ENCODE measurements at regions not wholly inside any gene's neighbourhood (a gene's known extent, or its start where the extent isn't known, plus 50 kb on each side); places are given as distances from the start of the nearest gene placed in this dataset.

GRCh38 chr13:47252627-47253026 lies 355.8 kb upstream of the HTR2A start:
- Mint-ChIP-seq H3K27me3 (no peaks in the 10 kb centered on the region), H3K27ac (no peak overlapping the region), H3K9me3 (no peaks in the 10 kb centered on the region), H3K4me1 (ENCODE audit: low read depth) (no peaks in the 10 kb centered on the region), H3K36me3 (no peaks in the 10 kb centered on the region), H3K4me3 (no peak overlapping the region)
- no peak for DNase-seq
- CTCF ChIA-PET = no interaction called here
- POLR2A ChIA-PET = no interaction called here
- intact Hi-C loops (cut with micrococcal nuclease) = no loop called here

GRCh38 chr13:47251771-47252170 lies 354.9 kb upstream of the HTR2A start:
- Mint-ChIP-seq H3K27me3 (no peaks in the 10 kb centered on the region), H3K36me3 (no peaks in the 10 kb centered on the region), H3K27ac (no peak overlapping the region), H3K9me3 (no peaks in the 10 kb centered on the region), H3K4me3 (no peak overlapping the region), H3K4me1 (ENCODE audit: low read depth) (no peaks in the 10 kb centered on the region)
- ChIA-PET POLR2A (no interaction called here), CTCF (no interaction called here)
- DNase-seq = no peak
- intact Hi-C loops (cut with micrococcal nuclease) = no loop called here

GRCh38 chr13:47250146-47250545 lies 353.3 kb upstream of the HTR2A start:
- no peaks in the 10 kb centered on the region for H3K27me3 Mint-ChIP-seq
- intact Hi-C loops (cut with micrococcal nuclease) = no loop called here
- H3K4me3 Mint-ChIP-seq = no peak overlapping the region
- DNase-seq = no peak
- POLR2A ChIA-PET = no interaction called here
- H3K27ac Mint-ChIP-seq = no peak overlapping the region
- H3K4me1 Mint-ChIP-seq (ENCODE audit: low read depth) = no peaks in the 10 kb centered on the region
- no peaks in the 10 kb centered on the region for H3K36me3 Mint-ChIP-seq
- CTCF ChIA-PET = no interaction called here
- H3K9me3 Mint-ChIP-seq = no peaks in the 10 kb centered on the region

GRCh38 chr13:47249266-47249665 lies 352.4 kb upstream of the HTR2A start:
- no peak for DNase-seq
- ChIA-PET POLR2A (no interaction called here), CTCF (no interaction called here)
- Mint-ChIP-seq H3K27me3 (no peaks in the 10 kb centered on the region), H3K27ac (no peak overlapping the region), H3K4me1 (ENCODE audit: low read depth) (no peaks in the 10 kb centered on the region), H3K4me3 (no peak overlapping the region), H3K9me3 (no peaks in the 10 kb centered on the region), H3K36me3 (no peaks in the 10 kb centered on the region)
- intact Hi-C loops (cut with micrococcal nuclease) = no loop called here

GRCh38 chr13:47241446-47241845 lies 344.6 kb upstream of the HTR2A start:
- Mint-ChIP-seq H3K27ac (no peak overlapping the region), H3K27me3 (no peaks in the 10 kb centered on the region), H3K9me3 (no peaks in the 10 kb centered on the region), H3K4me1 (ENCODE audit: low read depth) (no peaks in the 10 kb centered on the region), H3K4me3 (no peak overlapping the region), H3K36me3 (no peaks in the 10 kb centered on the region)
- no peak for DNase-seq
- intact Hi-C loops (cut with micrococcal nuclease) = no loop called here
- CTCF ChIA-PET = no interaction called here
- POLR2A ChIA-PET = no interaction called here

GRCh38 chr13:47239025-47239424 lies 342.2 kb upstream of the HTR2A start:
- H3K27ac Mint-ChIP-seq = no peak overlapping the region
- POLR2A ChIA-PET = no interaction called here

GRCh38 chr13:47237571-47237970 lies 340.7 kb upstream of the HTR2A start:
- no peak overlapping the region for H3K27ac Mint-ChIP-seq
- no peaks in the 10 kb centered on the region for H3K27me3 Mint-ChIP-seq
- no peak for DNase-seq
- H3K4me1 Mint-ChIP-seq (ENCODE audit: low read depth) = no peaks in the 10 kb centered on the region
- intact Hi-C loops (cut with micrococcal nuclease) = no loop called here
- CTCF ChIA-PET = no interaction called here
- no peak overlapping the region for H3K4me3 Mint-ChIP-seq
- POLR2A ChIA-PET = no interaction called here
- no peaks in the 10 kb centered on the region for H3K9me3 Mint-ChIP-seq
- H3K36me3 Mint-ChIP-seq = no peaks in the 10 kb centered on the region

More at GRCh38 chr13:47239025-47239424, 342.2 kb upstream of the HTR2A start:
- Mint-ChIP-seq H3K27me3 (no peaks in the 10 kb centered on the region), H3K9me3 (no peaks in the 10 kb centered on the region), H3K36me3 (no peaks in the 10 kb centered on the region), H3K4me1 (ENCODE audit: low read depth) (no peaks in the 10 kb centered on the region), H3K4me3 (no peak overlapping the region)
- CTCF ChIA-PET = no interaction called here
- intact Hi-C loops (cut with micrococcal nuclease) = no loop called here
- no peak for DNase-seq

GRCh38 chr13:47233734-47234133 lies 336.9 kb upstream of the HTR2A start:
- no peak overlapping the region for H3K4me3 Mint-ChIP-seq
- POLR2A ChIA-PET = no interaction called here
- H3K36me3 Mint-ChIP-seq = no peaks in the 10 kb centered on the region
- H3K27me3 Mint-ChIP-seq = no peaks in the 10 kb centered on the region
- H3K4me1 Mint-ChIP-seq (ENCODE audit: low read depth) = no peaks in the 10 kb centered on the region
- CTCF ChIA-PET = no interaction called here
- no peak for DNase-seq
- peaks cover 10% of the 10 kb centered on the region for H3K9me3 Mint-ChIP-seq
- intact Hi-C loops (cut with micrococcal nuclease) = no loop called here
- H3K27ac Mint-ChIP-seq = no peak overlapping the region

- Mint-ChIP-seq H3K27ac (no peak overlapping the region), H3K9me3 (peaks cover 10% of the 10 kb centered on the region), H3K36me3 (no peaks in the 10 kb centered on the region), H3K4me1 (ENCODE audit: low read depth) (no peaks in the 10 kb centered on the region), H3K27me3 (no peaks in the 10 kb centered on the region), H3K4me3 (no peak overlapping the region)
- DNase-seq = no peak
- ChIA-PET CTCF (no interaction called here), POLR2A (no interaction called here)
- intact Hi-C loops (cut with micrococcal nuclease) = no loop called here
Measured at GRCh38 chr13:47232516-47232915, 335.7 kb upstream of the HTR2A start.

GRCh38 chr13:47230155-47230554 lies 333.3 kb upstream of the HTR2A start:
- ChIA-PET POLR2A (no interaction called here), CTCF (no interaction called here)
- intact Hi-C loops (cut with micrococcal nuclease) = no loop called here
- no peak for DNase-seq
- H3K27ac Mint-ChIP-seq = no peak overlapping the region
- H3K4me1 Mint-ChIP-seq (ENCODE audit: low read depth) = no peaks in the 10 kb centered on the region
- no peaks in the 10 kb centered on the region for H3K27me3 Mint-ChIP-seq
- no peaks in the 10 kb centered on the region for H3K36me3 Mint-ChIP-seq
- H3K9me3 Mint-ChIP-seq = peaks cover 10% of the 10 kb centered on the region
- H3K4me3 Mint-ChIP-seq = no peak overlapping the region

- intact Hi-C loops (cut with micrococcal nuclease) = no loop called here
- Mint-ChIP-seq H3K4me3 (no peak overlapping the region), H3K36me3 (no peaks in the 10 kb centered on the region), H3K4me1 (ENCODE audit: low read depth) (no peaks in the 10 kb centered on the region), H3K27me3 (no peaks in the 10 kb centered on the region), H3K9me3 (peaks cover 10% of the 10 kb centered on the region), H3K27ac (no peak overlapping the region)
- ChIA-PET POLR2A (no interaction called here), CTCF (no interaction called here)
- no peak for DNase-seq
Measured at GRCh38 chr13:47226516-47226915, 329.7 kb upstream of the HTR2A start.

GRCh38 chr13:47220453-47221140 lies 323.7 kb upstream of the HTR2A start:
- no peaks in the 10 kb centered on the region for H3K27me3 Mint-ChIP-seq
- ChIA-PET POLR2A (no interaction called here), CTCF (no interaction called here)
- no peaks in the 10 kb centered on the region for H3K4me1 Mint-ChIP-seq (ENCODE audit: low read depth)
- intact Hi-C loops (cut with micrococcal nuclease) = no loop called here
- H3K27ac Mint-ChIP-seq = no peak overlapping the region
- no peak for DNase-seq
- no peaks in the 10 kb centered on the region for H3K36me3 Mint-ChIP-seq
- no peak overlapping the region for H3K4me3 Mint-ChIP-seq
- no peaks in the 10 kb centered on the region for H3K9me3 Mint-ChIP-seq

- intact Hi-C loops (cut with micrococcal nuclease) = no loop called here
- DNase-seq = no peak
- CTCF ChIA-PET = no interaction called here
- Mint-ChIP-seq H3K9me3 (no peaks in the 10 kb centered on the region), H3K4me1 (ENCODE audit: low read depth) (no peaks in the 10 kb centered on the region), H3K36me3 (no peaks in the 10 kb centered on the region), H3K4me3 (no peak overlapping the region), H3K27ac (no peak overlapping the region), H3K27me3 (no peaks in the 10 kb centered on the region)
- POLR2A ChIA-PET = no interaction called here
Measured at GRCh38 chr13:47218611-47219010, 321.8 kb upstream of the HTR2A start.
